ENCODE measurements at regions not wholly inside any gene's neighbourhood (a gene's known extent, or its start where the extent isn't known, plus 50 kb on each side); places are given as distances from the start of the nearest gene placed in this dataset.

- TF ChIP-seq YY1 (IDR thresholded peaks at IDR 0.05; ENCODE audit: insufficient read depth, insufficient read length) (no peak), ZNF274 (IDR thresholded peaks at IDR 0.05; ENCODE audit: low read depth, low read length) (no peak), SUZ12 (IDR thresholded peaks at IDR 0.05; ENCODE audit: extremely low read depth, insufficient read depth, insufficient read length) (no peak)
Observed at GRCh38 chr10:1944487-1944886, 207.2 kb upstream of the ADARB2 start.

All from NT2/D1 (cell line).